Activated T-helper 1 cell treated with Interleukin-2 at 50 U/mL for 16 hours (primary cell): ENCODE measurements at regions not wholly inside any gene's neighbourhood (a gene's known extent, or its start where the extent isn't known, plus 50 kb on each side); places are given as distances from the start of the nearest gene placed in this dataset.

Experiments
- DNase-seq: peaks from one replicate; pipeline ENCODE4 v3.0.0-alpha.2; 2020; ENCODE audit warnings: low read depth

DNA sequence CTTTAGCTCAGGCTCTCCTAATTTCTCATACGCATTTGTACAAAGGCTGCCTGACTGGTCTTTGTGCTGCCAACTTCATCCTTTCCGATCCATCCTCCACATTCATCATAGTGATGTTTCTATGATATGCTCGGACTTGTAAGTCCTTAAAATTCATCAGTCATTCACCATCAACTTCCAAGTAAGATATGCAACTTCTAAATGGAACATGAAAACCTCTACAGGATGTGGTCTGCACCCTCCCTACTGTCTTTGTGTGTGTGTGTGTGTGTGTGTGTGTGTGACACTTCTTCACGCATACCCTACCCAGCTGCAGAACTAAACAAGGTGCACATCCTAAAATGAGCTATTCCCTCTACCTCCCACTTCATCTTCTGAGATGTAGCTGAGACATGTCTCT is 397.9 kb upstream of the NR5A2 start:
- no peak for DNase-seq

DNA sequence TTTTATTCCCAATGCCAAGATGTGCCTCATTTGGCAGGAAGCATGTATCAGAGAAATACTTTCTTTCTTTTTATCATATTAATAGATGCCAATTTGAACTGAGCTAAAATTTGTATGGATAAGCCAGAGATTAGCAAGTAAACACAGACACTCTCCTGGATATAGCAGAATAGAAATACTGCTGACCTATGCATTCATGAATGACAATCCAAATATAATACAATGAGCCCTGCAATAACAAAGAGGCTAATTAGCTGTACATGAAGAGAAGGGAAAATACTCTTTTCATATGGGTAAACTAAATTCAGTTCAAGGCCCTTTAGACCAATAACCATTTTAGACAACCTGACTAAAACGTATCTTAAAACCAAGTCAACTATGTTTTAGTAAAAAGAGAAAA is 388.1 kb upstream of the NR5A2 start:
- DNase-seq: no peak

DNA sequence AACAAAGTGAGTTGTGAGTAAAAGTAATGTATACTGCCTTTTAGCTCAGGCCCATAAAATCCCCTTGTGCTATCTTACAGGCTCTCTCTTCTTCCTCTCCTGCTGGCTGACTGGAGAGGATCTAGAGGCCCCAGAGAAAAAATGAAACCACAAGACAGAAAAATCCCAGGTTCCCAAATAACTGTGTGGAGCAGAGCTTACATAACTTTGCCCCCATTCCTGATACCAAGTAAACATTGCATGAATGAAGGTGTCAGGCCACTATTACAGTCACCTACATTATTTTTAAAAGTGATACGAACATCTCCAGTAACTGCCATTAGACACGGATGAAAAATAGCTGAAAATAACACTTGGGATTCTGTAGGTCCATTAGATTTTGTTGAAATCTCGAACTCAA is 386.0 kb upstream of the NR5A2 start:
- no peak for DNase-seq

DNA sequence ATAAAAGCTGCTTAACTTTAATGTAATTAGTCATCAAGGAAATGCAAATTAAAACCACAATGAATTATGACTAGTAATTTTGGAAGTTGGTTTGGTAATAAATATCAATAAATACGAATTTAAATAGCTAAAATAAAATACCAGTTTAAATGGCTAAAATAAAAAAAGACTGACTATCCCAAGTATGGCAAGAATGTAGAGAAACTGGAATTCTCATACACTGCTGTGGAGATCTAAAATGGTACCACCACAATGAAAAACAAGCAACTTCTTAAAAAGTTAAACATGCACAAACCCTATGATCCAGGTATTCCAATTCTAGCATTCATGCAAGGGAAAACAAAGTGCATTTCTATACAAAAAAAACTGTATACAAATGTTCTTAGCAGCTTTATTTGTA is 382.6 kb upstream of the NR5A2 start:
- DNase-seq: no peak

DNA sequence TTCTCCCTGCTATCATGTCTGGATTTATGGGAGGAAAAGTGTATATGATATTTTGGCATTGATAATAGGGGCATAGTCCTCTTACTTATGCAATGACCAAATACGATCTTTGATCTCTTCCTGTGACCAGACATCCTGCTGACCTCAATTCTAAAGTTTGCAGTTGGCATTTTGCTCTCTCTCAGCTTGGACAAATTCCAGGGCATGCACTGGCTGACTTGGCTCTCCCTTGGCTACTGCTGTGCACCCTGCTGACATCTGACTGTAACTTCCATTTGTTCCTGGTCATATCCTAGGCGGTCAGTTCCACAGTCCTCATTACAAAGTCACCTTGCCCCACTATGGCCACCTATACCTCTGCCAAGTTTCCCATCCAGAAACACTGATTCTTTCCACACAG is 380.7 kb upstream of the NR5A2 start:
- no peak for DNase-seq

DNA sequence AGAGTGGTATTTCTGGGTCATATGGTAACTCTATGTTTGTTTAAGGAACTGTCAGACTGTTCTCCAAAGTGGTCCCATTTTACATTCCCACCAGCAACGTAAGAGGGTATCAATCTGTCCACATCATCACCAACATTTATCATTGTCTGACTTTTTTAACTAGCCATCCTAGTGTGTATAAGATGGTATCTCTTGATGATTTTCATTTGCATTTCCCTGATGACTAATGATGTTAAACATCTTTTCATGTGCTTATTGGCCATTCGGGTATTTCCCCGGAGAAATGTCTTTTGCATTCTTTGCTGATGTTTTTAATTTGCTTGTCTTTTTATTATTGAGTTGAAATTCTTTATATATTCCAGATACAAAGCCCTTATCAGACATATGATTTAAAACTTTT is 370.1 kb upstream of the NR5A2 start:
- no peak for DNase-seq

DNA sequence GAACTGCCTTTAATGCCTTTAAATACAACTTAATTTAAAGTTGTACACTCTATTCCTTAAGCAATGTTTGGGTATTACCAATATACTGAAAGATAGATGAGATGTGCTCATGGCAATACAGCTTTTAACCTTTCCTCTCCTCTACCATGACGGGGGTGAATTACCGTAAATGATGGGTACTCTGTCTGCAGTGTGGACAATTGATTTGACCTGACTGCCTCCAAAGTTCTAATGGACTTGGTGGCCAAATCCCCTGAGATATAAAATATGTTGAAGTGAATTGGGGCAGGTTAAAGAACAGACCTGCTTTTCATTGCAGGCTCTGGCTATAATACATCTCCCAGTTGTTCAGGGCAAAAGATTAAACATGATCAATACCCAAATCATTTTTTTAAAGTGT is 367.4 kb upstream of the NR5A2 start:
- DNase-seq: no peak

DNA sequence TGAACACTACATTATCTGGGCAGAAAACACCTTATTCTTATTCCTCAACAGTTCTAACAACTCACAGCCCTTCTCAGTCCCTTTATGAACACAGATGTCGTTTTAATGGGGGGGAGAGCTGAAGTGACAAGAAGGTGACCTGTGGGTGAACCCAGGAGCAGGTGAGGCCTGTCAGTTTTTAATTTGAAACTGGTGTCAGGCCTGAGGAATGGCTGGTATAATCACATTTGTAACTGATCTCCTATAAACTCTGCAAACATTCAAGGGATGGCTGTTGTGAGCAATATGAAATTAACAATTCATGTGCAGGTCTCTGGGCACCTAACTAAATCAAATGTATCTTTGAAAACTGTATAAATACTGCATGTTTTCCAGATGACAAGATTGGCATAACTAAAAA is 362.1 kb upstream of the NR5A2 start:
- DNase-seq: no peak

DNA sequence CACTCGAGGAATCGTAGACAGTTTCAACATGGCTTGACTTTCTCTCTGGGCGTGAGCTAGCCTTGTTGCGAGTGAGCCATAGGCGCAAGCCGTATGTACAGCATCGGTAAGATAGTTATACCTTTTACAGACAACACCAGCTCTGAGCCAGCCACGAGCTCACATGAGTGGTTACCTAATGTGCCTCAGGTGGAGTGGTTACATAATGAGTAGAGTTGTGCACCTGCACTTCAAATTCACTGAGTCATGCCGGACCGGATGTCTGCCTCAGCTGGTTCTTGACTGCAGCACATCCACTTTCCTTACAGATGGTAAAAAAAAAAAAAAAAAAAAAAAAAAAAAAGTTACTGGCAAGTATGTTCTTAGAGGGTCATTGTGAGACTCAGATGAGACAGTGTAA is 360.4 kb upstream of the NR5A2 start:
- DNase-seq: no peak

DNA sequence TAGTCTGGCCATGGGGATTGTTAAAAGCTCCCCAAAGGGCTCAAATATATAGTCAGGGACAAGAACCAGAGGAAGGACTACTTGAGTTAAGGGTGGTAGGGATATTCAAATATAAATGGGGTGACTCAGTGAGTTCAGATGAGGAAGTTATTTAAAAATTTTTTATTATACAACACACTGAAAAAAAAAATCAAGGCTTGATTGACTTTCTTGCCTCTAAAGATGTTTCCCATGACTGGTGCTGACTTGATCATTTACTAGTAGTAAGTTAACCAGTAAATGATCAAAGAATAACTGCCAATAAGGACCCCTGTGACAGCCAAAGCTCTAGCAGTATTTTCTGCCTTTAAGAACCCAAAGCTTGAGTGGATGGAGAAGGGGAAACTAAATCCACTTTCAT is 357.6 kb upstream of the NR5A2 start:
- DNase-seq: no peak

DNA sequence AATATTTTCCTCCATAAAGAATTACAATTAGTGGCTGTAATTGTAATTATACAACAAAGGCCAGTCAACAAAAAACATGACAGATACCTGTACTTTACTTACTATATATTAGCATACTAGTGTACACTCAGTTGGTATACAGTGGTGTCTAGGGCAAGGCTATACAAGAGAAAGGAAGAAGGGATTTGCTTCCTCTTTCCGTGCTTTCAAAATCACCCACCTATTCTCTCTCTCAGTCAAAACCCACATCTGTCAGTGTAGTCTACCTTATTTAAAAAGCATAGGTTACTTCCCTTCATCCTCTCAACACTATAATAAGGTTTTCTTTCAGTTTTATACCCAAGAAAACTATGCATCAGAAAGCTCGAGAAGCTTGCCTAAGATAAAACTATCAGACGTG is 355.8 kb upstream of the NR5A2 start:
- DNase-seq: no peak

DNA sequence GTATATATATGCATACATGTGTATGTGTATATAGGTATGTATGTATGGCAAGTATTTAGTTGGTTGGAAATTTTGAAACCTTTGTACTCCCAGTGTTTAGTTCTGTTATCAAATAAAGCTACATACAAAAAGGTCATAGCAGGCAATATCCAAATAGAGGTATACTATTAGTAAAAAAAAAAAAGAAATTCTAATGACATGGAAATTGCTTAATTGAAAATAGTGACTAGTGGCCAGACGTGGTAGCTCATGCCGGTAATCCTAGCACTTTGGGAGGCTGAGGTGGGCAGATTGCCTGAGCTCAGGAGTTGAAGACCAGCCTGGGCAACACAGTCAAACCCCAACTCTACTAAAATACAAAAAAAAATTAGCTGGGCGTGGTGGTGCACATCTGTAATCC is 351.6 kb upstream of the NR5A2 start:
- DNase-seq: no peak

DNA sequence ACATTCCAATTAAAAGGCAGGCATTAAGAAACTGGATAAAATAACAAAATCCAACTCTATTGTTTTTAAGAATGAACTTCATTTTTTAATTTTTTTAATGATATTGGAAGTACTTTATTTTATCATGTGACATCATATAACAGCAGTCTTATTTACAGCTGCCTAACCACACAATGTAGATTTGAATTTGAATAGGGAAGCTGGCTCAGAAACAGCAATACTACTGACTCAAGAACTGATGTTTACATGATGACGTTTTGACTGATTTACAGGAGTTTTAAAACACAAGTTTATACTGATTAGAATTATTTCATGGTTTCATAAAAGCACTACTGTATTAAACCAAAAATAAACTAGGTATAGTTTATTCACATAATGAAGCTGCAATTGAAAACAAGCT is 348.7 kb upstream of the NR5A2 start:
- DNase-seq: no peak

DNA sequence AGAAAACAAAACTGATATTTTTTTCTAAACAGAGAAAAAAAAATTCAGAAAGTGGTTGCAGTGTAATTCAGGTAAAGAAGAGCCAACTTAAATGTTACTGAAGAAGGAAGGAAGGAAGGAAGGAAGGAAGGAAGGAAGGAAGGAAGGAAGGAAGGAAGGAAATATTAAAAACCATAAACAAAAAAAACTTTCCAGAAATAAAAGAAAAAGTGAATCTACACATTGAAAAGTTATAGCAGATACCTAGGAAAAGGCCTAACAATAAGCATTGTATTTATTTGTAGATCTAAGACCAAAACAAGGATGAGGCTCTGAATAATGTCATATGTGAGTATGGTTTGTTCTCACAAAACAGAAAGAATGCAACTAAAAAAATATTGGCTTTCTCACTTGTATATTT is 345.4 kb upstream of the NR5A2 start:
- DNase-seq: no peak

DNA sequence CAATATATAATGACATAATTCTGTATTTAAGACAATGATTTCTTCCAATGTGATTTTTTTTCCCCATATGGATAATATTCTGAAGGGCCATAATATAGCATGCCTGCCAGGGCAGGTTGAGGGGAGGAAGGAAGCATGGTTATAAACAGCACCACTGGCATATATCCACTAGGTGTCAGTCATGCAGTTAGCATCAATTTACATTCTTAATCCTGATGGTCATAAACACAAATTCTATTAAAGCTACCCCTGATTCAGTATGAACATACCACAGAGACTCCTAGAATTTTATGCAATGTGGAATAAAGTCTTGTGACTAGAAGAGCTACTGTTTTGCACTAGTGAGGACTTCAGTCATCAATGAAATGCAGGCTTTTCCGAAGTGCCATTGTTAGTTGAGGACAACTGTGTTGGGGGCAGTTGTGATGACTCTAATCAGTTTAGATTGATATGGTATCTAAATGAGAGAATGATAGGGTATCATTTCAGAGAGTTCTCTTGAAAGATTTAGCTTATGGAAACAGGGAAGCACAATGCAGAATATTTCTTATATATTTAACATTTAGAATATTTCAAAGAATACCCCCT is 342.7 kb upstream of the NR5A2 start:
- DNase-seq: no peak

DNA sequence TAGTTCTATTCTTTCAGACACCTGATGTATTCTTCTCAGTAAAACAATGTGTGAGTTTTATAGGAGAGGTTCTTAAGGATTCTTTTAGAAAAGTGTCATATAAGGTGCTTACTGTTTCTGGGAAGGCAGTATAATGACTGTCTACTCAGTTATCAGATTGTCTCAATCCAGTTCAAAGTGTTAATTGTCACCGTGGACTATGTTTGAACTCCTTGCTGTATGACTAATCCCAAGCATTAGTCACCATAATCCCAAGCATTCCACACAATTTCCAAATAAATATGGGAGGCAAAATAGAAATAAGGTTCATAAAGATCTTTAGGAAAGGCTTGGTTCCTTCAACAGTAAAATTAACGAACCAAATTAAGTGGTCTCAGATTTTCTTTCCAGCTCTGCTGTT is 342.1 kb upstream of the NR5A2 start:
- no peak for DNase-seq

DNA sequence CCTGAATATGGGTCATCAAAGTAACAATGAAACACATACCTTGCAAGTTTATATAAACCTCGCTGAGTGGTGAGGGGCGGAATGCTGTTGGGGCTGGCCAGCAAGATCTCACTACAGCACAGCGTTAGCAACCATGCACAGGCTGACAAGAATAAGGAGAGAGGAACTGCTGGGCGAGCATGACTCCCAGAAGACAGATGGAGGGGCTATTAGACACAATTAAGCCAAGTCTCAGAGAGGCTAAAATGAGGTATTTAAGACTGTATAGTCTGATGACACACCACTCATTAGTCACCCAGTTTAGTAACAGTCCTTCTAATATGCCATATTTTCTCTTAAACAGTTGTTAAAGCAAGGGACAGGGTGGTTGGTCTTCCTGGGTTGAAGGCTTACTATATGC is 340.2 kb upstream of the NR5A2 start:
- no peak for DNase-seq

DNA sequence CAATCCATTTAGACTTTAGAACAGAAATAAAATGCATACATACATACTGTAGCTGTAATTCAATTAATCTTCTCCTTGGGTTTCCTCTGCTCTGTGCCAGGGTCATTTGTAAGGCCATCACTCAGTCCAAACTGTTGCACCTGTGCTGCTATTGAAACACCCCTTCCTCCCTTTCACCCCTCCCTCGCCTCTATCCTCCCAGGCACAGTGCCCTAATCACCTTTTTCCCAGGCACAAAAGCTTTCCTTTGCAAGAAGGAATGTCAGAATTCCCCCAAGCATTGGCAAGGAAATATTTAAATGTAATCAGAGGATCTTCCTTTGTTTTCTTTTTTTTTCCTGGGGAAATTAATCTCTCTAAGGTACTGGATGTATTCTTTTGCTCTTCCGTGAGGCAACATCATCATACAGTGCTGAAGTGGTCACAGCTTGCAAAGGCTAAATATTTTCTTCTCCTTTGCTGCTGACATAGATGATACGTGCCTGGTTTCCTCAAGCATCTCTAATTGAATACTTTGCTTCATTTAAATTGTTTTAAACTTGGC is 339.3 kb upstream of the NR5A2 start:
- no peak for DNase-seq

DNA sequence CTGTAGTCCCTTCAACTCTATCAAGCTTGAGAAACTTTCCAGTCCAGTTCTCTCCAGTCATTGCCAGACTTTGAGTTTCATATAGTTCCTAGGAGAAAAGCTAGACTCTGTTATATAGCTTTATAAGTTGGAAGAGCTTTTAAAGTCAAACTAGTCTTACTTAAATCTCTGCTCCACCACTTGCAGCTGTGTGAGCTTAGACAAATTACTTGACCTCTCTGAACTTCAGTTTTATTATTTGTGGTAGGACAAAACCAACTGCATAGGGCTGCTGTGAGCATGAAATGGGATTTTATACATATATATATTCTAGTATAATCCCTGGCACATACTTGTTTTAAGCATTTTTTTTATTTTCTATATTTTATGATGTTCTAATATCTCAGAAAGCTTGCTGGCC is 338.7 kb upstream of the NR5A2 start:
- DNase-seq: no peak

DNA sequence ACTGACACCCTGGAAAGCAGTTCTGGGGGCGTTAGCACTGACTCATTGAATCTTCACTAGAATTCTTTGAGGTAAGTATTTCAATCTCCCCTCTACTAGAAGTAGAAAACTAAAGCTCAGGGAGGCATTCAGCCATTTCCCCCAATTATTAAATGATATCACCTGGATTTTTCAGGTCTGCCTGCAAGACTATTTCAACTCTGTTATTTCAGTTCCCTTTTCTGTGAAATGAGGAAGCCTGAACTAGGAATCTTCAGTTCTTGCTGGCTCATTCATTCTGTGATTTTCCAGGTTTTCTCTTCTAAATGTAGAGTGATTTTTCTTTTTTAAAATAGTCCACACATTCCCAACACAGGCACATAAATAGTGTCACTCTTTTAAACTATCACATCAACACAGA is 337.0 kb upstream of the NR5A2 start:
- DNase-seq: no peak

DNA sequence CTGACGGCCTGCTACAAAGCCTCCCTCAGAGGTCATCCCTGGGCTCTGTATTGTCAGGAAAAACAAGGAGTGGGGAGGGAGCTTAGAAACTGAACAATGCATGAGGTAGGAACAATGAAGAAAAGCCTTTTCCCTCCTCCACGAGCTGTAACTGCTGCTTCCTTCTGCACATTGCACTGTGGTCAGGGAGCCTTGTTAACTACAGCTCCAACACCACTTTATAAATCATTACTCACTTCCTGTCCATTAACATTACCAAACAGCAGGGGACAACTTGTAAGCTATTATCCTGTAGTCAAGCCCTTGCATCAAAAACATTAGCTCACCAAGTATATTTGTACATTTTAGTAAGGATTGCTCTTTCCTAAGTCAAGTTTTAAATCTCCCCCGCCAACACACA is 336.0 kb upstream of the NR5A2 start:
- no peak for DNase-seq

DNA sequence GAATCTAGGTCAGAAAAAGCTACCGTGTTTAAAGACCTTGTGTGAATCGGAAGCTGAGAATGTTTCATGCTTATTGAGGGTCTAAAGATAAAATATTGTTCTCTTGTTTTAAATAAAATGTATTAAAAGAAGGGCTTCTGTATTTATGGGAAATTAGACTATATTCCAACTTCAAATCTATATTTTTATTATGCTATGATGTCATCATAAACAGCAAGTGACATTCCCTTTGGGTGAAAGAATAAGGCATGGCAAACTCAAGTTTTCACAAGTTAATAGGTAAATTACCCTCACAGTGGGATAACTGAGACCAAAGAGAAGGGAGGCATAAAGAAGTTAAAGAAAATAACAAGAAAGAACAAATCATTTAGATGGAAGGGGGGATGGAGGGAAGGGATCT is 333.8 kb upstream of the NR5A2 start:
- no peak for DNase-seq

DNA sequence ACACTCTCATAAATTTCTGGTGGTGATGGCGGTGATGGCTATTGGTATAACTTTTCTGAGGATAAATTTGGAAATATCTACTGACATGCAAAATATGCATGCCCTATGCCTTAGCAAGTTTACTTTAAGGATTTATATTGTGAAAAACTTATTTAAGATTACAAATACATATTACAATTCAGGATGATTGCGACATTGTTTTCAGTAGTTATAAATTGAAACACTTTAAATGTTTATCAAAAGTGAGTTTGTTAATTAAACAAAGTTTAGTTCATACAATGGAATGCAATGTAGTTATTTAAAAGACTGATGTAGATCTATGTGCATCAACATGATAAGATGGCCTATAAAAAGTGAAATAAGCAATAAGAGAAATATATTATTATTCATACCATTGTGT is 331.3 kb upstream of the NR5A2 start:
- DNase-seq: no peak

DNA sequence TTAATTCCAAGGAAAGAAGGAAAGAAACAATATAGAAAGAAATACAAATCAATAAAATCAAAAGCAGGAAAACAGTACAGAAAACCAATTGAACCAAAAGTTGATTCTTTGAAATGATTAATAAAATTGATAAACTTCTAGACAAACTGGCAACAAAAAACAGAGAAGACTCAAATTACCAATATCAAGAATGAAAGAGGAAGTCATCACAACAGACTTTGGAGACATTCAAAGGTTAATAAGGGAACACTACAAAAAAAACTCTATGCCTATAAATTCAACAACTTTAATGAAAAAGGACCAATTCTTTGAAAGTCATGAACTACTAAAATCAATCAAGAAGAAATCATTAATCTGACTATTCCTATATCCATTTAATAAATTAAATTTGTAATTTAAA is 329.3 kb upstream of the NR5A2 start:
- DNase-seq: no peak

DNA sequence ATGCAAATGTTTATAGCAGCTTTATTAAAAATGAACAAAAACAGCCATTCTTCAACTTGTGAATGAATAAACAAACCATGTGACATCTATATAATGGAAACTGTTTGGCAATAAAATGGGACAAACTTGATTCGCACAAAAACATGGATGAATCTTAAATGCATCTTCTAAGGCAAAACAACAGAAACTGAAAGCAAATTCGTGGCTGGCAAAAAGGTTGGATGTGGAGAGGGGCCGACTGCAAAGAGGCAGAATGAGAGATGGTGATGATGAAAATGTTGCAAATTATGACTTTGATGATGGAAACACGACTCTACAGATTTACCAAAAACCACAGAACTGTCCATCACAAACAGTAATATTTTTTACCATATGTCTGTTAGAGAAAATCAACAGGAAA is 327.0 kb upstream of the NR5A2 start:
- no peak for DNase-seq
